Kidney (tissue), 13 donors: ENCODE measurements at regions not wholly inside any gene's neighbourhood (a gene's known extent, or its start where the extent isn't known, plus 50 kb on each side); places are given as distances from the start of the nearest gene placed in this dataset.

ENCODE experiments used
- DNase-seq, 5 donors: peaks; one replicate each; pipeline ENCODE4 v3.0.0-alpha.2; 2013 to 2020
- FAIRE-seq: peaks from 2 replicates; lab custom pipeline; 2012; peaks lifted over from hg19 to GRCh38; lab: Jason Lieb, UNC
- H3K27ac ChIP-seq, 2 donors: one replicate each; pipeline ENCODE4 v1.7.0; 2013; ENCODE audit warnings: low read depth in 2 of 2, low read length in 2 of 2, inconsistent platforms in 1 of 2
- H3K27me3 ChIP-seq: one replicate; pipeline ENCODE4 v1.7.1; 2013; ENCODE audit warnings: low read length, inconsistent platforms; ENCODE audit not compliant: control insufficient read depth, insufficient read depth
- H3K36me3 ChIP-seq, 3 donors: one replicate each; pipeline versions ENCODE4 v1.7.0 to v1.7.1; 2013; ENCODE audit warnings: low read length in 3 of 3, control low read depth in 1 of 3, inconsistent platforms in 1 of 3; ENCODE audit not compliant: insufficient read depth in 3 of 3, control insufficient read depth in 2 of 3
- H3K4me1 ChIP-seq, 3 donors: one replicate each; pipeline versions ENCODE4 v1.7.0 to v1.7.1; 2013; ENCODE audit warnings: low read length in 3 of 3, inconsistent platforms in 1 of 3, low read depth in 1 of 3; ENCODE audit not compliant: control insufficient read depth in 2 of 3, insufficient read depth in 2 of 3
- H3K4me3 ChIP-seq, 3 donors: one replicate each; pipeline versions ENCODE4 v1.7.0 to v1.8.1; 2013; ENCODE audit warnings: low read length in 3 of 3, control low read depth in 1 of 3, inconsistent platforms in 1 of 3
- H3K9ac ChIP-seq, 3 donors: one replicate each; pipeline versions ENCODE4 v1.7.0 to v1.7.1; 2013; ENCODE audit warnings: low read length in 3 of 3, control low read depth in 1 of 3, inconsistent platforms in 1 of 3
- H3K9me3 ChIP-seq, 3 donors: one replicate each; pipeline versions ENCODE4 v1.7.0 to v1.7.1; 2013; ENCODE audit warnings: low read length in 3 of 3, control low read depth in 1 of 3, inconsistent platforms in 1 of 3; ENCODE audit not compliant: control insufficient read depth in 2 of 3, insufficient read depth in 1 of 3
- intact Hi-C: fragments of 100-400 bp; cut with DNase I; formaldehyde crosslinking; loops from one replicate; pipeline ENCODE4 v1.11.1; 2022
- TF ChIP-seq, protein P1 (sequence below): IDR thresholded peaks from 3 replicates; pipeline ENCODE4 v1.5.1; 2012; ENCODE audit warnings: mild to moderate bottlenecking, moderate library complexity, borderline replicate concordance; ENCODE audit not compliant: insufficient read depth; ENCODE audit errors: extremely low read depth
- donor health status: control.
- donor health status: control.
- donor health status: control.
- donor health status: control.
- donor health status: control.
- donor health status: DM: yes; HTN: yes; CAD: no.
- donor health status: Normal renal cell carcinoma (clear cell type).

DNA sequence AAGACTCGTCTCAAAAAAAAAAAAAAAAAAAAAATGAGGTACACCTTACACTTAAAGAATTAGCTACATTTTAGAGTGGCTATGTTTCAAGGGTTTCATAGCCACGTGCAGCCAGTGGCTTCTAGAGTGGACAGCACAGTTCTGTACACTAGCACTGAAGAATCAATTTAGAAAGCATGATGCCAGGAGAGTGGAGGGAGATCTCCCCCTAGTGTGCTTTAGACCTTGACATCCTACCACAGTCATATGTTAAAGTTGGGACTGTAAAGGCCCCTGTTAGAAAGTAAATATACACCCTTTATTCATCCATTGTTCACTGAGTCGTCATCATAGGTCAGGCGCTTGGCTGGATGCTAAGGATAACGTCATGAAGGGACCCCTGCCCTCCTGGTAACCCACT lies 179.4 kb downstream of the QDPR start:
- FAIRE-seq (no peak), DNase-seq (peak in 1 of 5 donors; percentile 19)
- Histone ChIP-seq H3K36me3 (no peaks in the 10 kb centered on the region), H3K9ac (no peak overlapping the region), H3K9me3 (no peaks in the 10 kb centered on the region), H3K4me1 (peaks cover 0 to 4% (median 0%) of the 10 kb centered on the region in 3 donors), H3K27ac (no peak overlapping the region), H3K27me3 (no peaks in the 10 kb centered on the region), H3K4me3 (no peak overlapping the region)
- TF ChIP-seq, protein P1, sequence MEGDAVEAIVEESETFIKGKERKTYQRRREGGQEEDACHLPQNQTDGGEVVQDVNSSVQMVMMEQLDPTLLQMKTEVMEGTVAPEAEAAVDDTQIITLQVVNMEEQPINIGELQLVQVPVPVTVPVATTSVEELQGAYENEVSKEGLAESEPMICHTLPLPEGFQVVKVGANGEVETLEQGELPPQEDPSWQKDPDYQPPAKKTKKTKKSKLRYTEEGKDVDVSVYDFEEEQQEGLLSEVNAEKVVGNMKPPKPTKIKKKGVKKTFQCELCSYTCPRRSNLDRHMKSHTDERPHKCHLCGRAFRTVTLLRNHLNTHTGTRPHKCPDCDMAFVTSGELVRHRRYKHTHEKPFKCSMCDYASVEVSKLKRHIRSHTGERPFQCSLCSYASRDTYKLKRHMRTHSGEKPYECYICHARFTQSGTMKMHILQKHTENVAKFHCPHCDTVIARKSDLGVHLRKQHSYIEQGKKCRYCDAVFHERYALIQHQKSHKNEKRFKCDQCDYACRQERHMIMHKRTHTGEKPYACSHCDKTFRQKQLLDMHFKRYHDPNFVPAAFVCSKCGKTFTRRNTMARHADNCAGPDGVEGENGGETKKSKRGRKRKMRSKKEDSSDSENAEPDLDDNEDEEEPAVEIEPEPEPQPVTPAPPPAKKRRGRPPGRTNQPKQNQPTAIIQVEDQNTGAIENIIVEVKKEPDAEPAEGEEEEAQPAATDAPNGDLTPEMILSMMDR, result no peak
- intact Hi-C loops, result no loop called here

DNA sequence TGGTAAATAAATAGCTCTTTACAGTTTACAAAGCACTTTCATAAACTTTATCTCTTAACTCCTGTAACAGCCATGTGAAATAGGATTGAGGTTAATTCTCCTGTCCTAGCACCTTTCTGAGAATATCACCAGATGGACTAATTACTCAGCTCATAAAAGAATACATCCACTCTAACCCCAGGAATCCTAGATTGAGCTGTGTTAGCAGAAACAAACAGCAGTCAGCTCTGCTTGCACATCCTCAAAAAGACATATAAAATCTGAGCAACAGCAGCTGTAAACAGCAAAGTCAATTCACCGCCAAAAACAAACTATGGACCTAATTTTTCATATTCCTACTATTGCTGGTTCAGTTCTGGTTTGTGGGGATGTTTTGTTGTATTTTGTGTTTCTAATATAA lies 182.8 kb downstream of the QDPR start:
- no peak for FAIRE-seq
- Histone ChIP-seq H3K9ac (no peak overlapping the region), H3K4me1 (peaks cover 0 to 4% (median 0%) of the 10 kb centered on the region in 3 donors), H3K9me3 (no peaks in the 10 kb centered on the region), H3K27ac (no peak overlapping the region), H3K36me3 (no peaks in the 10 kb centered on the region), H3K27me3 (no peaks in the 10 kb centered on the region), H3K4me3 (no peak overlapping the region)
- intact Hi-C loops, result no loop called here
- TF ChIP-seq, protein P1, result no peak
- peak in 1 of 5 donors; percentile 16 for DNase-seq

DNA sequence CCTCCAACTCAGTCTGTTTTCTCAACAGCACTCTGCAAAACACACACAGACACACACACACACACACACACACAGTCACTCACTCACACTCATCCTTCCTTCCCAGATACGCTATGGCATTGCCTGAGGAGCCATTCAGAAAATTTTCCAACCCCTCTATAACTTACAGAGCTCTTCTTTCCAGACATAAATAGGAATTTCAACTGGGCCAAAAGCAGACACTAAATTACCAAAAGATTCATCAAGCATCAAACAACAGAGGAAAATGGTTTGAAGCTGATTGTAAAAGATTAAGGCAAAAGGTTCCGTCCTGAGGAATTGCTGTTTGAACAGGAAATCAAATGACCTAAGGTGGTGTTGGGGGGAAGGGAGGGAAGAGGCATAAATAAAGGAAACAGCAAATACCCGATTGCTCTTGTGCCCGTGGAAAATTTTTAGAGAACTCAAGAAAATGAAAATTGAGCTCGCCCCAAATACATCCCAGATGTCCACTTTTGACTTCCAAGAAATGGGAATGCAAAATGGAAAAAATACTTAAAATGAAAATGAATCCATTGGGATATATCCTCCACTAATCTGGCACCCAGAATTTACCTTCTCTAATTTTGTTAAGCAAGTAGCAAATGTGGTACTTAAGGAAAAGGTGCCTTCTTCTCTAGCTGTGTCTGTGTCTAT lies 183.6 kb downstream of the QDPR start:
- H3K4me1 ChIP-seq, result peaks cover 0 to 4% (median under 1%) of the 10 kb centered on the region in 3 donors
- H3K4me3 ChIP-seq, result no peak overlapping the region
- intact Hi-C loops, result no loop called here
- DNase-seq, result peak in 1 of 5 donors; percentile 19
- H3K27ac ChIP-seq, result no peak overlapping the region
- H3K27me3 ChIP-seq, result no peaks in the 10 kb centered on the region
- H3K36me3 ChIP-seq, result no peaks in the 10 kb centered on the region
- no peak for FAIRE-seq
- H3K9me3 ChIP-seq, result no peaks in the 10 kb centered on the region
- H3K9ac ChIP-seq, result no peak overlapping the region
- TF ChIP-seq, protein P1, result no peak

DNA sequence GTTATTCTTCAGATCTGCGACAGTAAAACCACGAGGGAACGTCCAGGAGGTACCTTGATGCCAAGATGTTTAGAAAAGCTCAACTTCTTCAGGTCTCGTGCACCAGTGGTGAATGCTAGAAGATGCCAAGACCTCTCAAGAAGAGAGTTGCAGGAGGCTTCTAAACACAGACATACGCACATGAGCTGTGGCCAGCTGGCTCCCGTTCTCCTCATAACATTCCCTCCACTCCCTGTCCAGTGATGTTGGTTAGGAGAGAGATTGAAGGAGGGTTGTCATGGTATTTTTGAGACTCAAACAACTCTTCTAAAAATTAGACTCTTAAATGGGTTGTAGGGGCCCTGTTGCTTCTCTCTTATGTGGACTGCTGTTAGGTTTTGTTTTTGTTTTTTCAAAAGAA lies 184.3 kb downstream of the QDPR start:
- peak in 1 of 5 donors; percentile 29 for DNase-seq
- Histone ChIP-seq H3K36me3 (no peaks in the 10 kb centered on the region), H3K27ac (no peak overlapping the region), H3K4me1 (peaks cover 0 to 4% (median 3%) of the 10 kb centered on the region in 3 donors), H3K27me3 (no peaks in the 10 kb centered on the region), H3K9me3 (no peaks in the 10 kb centered on the region), H3K4me3 (no peak overlapping the region), H3K9ac (no peak overlapping the region)
- FAIRE-seq, result no peak
- TF ChIP-seq, protein P1, result no peak
- intact Hi-C loops, result no loop called here
